HG03103 (cell line): ENCODE measurements at regions not wholly inside any gene's neighbourhood (a gene's known extent, or its start where the extent isn't known, plus 50 kb on each side); places are given as distances from the start of the nearest gene placed in this dataset.

Source experiments
- ATAC-seq: cut with Tn5 transposase; IDR thresholded peaks from one replicate; pipeline ENCODE4 v1.9.1; 2021; ENCODE audit warnings: low read depth; ENCODE audit not compliant: unreplicated experiment

DNA sequence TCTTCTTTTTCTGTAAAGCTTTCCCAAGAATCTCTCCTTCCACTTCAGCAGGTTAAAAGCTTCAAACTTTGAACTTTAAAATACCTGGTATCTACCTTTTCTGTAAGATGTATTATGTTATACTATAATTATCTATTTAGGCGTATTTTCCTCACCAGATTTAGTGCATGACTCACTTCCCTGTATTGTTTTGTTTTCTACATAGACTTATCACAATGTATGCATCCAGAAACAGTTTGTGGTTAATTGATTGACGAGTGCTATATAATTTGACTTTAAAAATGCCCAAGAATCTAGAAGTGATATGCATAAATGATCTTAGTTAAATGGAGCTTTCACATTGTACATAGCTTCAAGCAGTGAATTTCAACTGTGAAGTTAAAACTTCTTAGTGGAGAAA is 473.9 kb upstream of the CDH2 start:
- no peak for ATAC-seq

DNA sequence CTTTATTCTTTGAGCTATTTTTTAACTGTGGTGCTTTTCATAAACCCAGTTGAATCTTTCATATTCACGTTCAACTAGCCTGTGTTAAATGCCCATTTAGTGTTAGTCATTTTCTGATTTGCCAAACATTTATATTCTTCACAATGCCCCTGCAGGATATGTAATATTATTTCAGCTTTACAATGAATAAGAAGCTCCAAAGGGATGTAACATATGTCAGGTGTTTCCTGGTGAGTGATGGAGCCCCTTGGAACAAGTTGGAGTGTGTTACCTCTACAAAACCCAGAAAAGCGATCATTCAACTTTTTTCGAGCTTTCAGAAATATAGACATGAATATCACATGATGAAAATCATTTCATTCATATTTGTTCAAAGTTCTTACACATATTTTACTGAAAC is 471.0 kb upstream of the CDH2 start:
- ATAC-seq: no peak

DNA sequence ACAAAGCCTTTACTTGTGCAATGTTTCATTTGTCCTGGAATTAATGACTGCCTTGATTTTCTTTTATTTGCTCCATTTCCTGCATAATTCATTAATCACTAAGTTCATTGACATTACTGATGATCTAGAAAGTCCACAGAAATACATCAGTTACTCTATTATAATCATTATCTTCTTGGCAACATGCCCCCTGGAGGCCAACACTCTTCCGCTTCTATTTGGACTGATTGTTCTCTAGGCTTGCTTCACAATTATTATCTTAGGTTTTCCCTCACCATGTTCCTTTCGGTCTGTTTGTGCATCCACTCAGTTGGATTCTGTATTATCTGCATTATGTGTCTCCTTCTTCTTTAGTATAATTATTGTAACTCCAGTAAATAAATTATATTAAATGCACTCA is 461.0 kb upstream of the CDH2 start:
- ATAC-seq: no peak

DNA sequence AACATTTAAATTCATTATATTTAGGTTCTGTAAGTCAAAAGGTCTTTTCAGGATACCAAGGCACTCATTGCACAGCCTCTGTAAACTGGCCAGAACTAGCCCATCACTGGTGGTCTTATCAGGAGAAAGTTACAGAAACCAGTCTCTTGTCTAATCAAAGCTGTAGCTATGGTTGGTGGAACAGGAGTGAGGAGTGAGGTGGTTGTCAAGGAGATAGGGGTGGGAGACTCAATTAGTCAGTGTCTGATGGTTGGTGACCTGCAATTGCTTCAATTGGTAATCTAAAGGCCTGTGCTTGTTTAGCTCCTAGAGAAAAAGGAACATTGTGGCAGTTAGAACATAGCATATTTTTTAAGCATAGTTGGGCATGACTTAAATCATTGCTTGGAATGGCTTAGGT is 458.6 kb upstream of the CDH2 start:
- ATAC-seq: no peak

DNA sequence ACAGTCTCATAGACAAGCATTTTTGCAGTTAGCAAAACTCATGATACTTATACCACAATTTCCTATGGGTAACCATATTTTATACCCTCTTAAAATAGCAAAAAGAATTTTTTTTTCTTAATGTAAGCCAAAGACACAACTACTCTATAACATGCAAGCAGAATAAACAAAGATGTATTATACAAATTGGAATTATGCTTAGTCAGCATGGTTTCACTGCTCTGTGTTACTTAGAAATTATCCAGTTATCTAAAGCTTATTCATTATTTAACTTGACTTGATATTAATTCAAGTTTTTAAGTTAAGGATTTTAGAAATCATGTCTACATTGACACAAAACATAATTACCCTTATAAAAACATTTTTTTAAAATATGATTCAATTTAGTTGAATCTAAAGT is 449.8 kb upstream of the CDH2 start:
- ATAC-seq: no peak

DNA sequence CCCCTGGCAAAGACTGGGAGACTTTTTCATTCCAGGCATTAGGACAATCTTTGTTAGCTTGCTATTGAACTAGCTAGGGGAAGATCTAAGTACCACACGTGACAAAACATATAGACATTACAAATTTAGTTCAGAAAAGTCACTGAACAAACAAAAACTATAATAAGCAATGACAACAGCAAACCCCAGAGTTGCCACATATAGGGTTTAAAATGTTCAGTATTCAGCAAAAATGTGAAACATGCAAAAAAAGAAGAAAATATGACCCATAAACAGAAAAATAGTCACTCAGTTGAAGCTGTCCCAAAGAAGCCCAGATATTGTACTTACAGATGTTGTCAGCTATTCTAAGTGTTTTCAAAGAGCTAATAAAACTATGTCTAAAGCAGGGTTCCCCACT is 431.1 kb upstream of the CDH2 start:
- no peak for ATAC-seq

DNA sequence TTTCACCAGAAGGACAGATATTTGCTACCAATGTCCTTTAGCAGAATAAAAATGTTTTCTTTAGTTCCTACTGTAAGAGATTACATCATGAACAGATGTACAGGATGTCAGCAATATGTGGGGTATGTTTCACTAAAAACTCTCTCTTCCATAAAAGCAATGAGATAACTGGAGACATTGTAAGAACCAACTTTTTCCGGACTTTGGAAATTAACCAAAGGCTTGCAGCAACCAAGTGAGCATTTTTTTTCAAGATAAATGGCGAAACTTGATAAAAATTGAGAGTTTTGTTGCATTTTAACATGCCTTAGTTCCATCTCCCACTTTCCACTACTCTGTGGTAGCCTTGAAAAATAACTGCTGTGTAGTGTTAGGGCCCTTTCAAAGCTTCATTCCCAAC is 429.8 kb upstream of the CDH2 start:
- ATAC-seq: no peak

DNA sequence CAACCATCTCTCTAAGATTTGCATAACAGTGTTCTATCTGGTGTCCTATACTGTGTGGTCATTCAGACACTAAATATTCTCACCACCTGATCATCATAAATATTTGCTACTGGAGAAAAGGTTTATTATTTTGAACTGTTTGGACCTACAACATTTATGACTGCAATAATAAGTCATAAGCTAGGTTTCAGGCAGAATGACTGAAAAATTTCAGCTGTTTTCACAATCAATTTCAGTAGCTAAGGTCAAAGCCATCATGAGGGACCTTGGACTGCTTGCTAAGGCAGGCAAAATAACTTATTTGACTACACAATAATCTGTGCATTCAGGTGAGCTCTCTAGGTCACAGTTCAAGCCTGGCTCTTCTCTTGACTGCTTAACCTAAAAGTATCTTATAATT is 425.5 kb upstream of the CDH2 start:
- no peak for ATAC-seq

DNA sequence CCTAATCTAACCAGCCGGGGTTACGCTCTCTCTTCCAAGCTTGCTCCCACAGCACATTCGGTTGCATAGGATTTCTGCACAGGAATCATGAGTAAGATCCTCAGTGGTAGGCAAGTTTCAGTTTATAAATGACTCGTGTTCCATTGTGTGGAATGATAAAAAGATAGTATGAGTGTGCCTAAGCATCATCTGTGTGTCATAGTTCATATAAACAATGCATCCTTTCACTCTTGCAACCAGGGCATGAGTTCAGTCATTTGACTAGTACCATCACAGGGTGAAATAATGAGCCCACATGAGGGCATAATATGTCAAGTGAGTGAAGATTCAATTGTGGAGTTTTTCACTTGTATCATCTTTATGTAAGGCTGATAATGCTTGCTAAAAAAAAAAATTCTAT is 417.1 kb upstream of the CDH2 start:
- ATAC-seq: no peak

DNA sequence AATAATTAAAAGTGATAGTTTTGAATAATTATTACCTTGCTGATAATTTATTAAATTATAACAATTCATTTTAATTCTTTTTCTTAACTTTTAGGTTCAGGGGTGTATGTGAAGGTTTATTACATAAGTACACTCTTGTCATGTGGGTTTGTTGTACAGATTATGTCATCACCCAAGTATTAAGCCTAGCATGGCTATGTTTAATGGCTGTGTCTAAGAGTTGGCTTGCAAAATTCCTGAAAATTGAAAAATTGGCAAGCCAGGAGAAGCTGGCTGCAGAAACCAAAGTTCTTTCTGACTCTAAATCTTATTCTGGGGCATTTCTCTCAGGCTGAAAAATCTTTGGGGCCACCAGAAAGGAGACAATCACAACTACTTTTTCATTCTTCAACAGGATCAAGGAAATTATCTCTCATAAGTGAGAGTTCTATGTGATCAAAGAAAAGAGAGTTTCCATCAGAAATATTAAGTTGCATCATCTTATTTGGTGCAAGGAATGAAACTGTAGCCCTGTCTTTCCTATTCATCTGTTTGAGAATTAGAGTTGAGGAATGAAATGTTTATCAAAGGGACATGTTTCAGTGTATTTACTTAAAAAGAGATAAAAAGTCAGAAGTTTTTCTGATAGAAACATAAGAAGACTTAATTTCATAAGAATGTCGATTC is 412.1 kb upstream of the CDH2 start:
- no peak for ATAC-seq

DNA sequence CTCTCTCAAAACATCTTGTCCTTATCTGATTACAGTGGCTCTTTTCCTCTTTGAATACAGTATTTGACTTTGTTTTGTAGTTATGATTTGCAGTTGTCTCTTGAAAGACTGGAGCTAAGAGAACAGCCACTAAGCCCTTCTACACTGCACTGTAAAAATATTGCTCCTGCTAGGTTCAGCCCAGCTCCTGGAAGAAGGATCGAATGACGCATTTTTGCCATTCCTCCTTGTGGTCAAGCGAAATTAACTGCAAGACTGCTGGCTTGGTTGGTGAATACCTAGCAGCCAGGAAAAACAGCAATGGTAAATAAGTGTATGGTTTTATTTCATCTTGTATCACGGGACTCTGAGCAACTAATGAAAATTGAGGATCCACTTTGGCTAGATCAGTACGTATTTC is 407.8 kb upstream of the CDH2 start:
- no peak for ATAC-seq

DNA sequence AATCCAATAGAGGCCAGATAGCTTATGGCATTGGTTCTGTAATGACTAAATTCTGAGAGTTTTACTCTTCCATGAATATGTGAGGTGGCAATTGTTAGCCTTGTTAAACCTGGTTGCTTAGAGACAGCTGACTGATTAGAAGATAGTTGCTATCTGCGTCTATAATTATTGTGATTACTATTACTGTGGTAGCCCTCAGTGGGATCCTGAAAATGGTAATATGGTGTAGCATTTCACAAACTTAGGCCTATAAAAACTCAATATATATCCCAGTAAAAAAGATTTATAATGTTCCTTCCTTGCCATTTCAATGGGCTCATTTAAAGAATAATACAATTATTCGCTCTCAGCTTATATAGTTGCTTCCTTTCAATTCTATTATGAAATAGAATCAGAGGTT is 405.8 kb upstream of the CDH2 start:
- no peak for ATAC-seq

DNA sequence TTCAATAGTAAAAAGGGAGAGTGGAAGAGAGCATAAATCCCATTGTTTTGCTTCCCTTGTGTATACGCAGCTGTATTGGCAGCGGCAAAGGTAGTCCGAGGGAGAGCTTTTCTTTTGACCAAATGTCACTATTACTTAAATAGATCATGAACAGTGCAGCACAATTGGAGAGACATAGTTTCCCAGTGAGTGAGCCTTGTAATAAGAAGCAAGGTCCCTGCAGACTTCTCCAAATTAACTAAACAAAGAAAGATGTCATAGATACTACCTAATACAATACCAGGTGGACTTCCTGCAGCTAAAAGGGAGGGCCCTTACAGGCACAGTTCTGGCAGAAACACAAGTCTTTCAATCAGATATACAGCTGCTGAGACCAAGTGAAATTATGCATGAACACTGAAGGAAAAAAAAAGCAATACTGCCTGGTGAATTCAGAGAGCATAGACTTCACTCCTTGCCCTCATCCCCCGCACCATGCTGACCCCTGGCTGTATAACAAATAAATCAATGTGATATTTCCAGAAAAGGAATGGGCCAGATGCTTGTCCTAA is 404.7 kb upstream of the CDH2 start:
- ATAC-seq: no peak

DNA sequence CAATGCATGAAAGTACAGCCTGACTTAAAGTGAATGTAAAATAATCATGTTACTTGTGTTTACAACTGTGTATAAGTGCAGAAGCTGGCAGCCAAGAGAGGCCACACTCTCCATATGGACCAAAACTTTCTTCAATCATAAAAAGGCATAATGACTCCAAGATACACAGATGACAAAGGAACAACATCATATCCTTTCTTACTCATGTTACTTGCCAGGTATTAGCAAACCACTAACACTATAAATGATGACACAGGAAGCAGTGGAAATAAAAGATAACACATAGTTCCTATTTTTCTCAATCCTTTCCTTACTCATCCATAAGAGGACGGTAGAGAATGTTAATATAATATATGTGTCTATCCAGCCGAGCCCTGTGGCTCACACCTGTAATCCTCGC is 400.0 kb upstream of the CDH2 start:
- no peak for ATAC-seq

DNA sequence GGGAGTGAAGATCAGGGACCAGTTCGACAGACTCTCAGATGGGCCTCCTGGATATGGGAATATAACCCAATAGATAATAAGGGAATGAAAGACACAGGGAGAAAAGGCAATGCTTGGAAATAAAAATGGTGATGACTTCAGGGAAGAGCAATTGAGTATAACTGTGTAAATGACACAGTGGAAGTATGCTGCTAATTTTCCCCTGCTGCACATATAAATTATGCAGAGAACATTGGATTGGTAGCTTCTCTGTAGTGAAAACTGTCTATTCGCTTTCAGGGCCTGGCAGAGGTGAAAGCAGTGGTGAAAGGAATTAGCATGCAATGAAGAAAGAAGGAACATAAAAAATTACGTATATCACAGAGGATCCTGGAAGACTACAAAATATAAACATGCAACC is 398.2 kb upstream of the CDH2 start:
- no peak for ATAC-seq

DNA sequence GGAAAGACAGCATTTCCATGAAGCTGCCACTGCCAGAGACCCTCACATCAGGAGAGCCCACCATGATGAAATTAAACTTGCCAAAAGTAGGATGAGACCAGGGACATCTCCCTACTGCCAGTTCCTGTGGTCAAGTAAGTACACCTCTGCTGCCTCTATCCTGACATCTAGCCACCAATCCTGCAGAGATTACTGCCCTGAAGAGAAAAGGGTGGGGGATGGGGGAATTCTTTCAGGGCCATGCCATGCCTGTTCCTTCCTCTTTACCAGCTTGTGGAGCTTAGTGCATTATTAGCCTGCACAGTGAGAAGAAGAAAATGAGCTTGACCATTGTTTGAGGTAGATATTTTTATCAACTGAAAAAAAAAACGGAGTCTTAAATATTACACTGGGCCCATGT is 397.2 kb upstream of the CDH2 start:
- no peak for ATAC-seq

DNA sequence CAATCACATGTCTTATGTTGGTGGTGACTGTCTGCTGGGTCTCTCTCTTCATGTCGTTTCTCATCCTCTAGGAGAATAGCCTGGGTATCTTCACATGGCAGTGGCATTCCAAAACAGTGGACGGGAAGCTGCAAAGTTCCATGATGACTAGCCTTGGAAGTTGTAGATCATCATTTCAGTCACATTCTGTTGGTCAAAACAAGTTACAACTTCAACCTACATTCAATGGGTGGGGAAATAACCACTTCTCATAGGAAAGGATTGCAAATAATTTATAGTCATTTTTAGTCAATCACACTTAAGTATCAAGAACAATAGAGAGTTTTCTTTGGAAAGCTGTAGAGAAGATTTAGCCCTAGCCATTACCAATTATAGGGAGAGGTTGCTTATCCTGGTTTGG is 395.0 kb upstream of the CDH2 start:
- ATAC-seq: no peak

DNA sequence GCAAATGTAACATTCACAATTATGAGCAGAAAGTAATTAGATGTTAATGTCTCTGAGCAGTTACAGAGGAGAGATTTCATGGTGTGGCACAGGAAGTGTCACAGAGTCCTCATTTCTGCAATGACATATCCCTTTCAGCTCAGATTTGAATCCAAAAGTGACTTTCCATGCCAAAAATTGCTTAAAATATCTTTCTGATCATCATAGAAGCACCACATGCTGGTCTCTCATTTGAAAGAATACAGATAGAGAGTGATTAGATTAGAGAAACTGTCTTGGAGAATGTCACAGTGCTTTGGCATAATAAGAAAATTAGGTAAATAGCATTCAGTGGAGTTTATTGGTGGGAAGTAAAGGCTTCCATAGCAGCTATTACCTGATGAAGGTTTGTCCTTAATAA is 383.4 kb upstream of the CDH2 start:
- no peak for ATAC-seq

DNA sequence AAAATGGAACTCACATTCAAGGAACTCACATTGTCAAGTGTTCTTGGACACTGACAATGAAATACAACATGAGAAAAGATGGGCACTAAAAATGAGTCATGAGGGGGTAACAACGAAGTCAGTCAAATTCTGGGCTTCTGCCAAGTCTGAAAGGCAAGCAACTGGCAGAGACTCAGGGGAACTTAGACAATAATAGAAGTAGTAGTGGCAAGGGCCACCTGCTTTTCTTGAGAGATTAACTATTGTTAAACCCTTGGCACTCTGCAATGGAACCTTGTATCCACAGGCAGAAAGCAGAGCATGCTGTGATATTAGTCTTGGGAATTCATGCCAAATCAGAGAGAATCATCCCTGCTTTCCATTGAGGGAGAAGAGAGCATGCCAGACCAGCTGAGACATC is 382.6 kb upstream of the CDH2 start:
- no peak for ATAC-seq

DNA sequence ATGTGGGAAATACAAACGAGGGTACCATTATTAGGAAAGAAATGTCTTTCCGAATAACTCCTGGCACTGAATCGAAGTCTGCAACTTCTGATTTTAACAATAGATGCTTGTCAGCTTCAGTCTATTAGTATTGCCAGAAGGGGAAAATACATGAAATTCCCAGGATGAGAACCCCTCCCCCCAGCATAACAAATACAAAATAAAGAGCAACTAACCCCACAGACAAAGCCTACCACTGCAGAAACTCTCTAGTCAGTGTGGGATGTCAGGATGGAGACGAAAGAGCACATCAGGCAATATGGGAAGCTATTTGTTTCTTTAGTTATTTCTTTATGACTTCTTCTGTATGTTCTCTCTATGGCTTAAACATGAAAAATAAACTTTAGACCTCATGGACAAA is 365.0 kb upstream of the CDH2 start:
- ATAC-seq: no peak

DNA sequence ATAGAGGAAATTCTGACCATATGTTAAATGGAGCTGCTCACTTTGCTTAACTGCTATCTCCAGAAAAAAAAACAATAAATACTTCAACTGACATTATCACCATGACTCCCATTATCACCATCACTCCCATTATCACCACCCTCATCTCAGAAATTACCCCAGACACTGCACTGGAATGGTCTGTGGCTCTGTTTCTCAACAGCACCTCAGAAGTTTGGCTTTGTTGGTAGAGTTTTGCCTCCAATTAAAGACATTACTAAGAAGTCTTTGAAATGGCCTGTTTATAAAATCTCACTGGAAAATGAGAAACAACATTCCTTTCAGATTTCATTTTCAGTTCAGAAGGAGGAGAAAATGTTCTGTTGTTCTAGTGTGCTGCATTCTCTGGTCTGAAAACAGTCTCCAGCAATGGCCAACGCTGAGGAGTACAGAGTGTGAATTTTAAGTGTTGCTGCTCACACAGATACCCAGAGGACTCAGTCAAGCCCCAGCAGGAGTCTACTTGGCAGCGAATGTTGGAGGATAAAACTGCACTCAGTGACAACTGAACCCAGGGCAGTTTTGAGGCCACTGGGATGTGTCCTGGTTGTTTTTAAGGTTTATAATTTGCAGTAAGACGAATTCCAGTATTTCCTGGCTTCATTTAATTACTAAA is 364.5 kb upstream of the CDH2 start:
- no peak for ATAC-seq

DNA sequence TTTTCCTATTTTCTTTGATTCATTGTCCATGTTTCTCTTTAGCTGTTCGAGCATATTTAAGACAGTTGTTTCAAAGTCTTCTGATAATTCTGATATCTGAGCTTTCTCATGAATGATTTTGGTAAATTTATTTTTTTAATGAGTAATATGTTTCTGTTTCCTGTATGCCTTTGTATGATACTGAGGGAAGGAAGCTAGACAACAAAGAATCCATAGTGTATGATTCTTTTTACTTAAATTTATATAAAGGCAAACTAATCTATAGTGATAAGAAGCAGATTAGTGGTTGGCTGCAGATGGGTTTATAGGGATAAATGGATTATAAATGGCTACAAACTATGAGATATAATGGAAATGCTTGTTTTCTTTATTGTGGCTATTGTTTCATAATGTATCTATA is 352.7 kb upstream of the CDH2 start:
- ATAC-seq: no peak

DNA sequence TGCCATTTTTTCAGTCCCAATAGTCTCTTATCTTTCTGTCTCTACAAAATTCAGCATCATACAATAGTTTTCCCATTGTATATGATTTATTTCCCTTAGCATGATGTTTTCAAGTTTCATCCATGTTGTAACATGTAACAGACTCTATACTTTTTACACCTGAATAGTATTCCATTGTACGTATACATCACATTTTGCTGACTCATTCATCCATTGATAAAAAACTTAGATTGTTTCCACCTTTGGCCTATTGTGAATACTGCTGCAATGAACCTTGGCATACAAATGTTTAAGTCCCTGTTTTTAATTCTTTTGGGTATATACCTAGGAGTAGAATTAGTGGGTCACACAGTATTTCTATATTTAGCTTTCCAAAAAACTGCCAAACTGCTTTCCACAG is 349.3 kb upstream of the CDH2 start:
- ATAC-seq: no peak
